Urinary bladder (tissue), 3 donors: ENCODE measurements at regions not wholly inside any gene's neighbourhood (a gene's known extent, or its start where the extent isn't known, plus 50 kb on each side); places are given as distances from the start of the nearest gene placed in this dataset.
"Not testable (repeated sequence)": the region's sequence is repeated elsewhere in the genome, so short reads cannot be mapped to it uniquely, and the experiment has no call there.

ENCODE experiments used
- DNase-seq: peaks from one replicate; pipeline ENCODE4 v3.0.0-alpha.2; 2015; ENCODE audit errors: extremely low spot score
- H3K27ac ChIP-seq: one replicate; pipeline ENCODE4 v1.5.1; 2013; ENCODE audit warnings: low read depth, mild to moderate bottlenecking, moderate library complexity
- H3K36me3 ChIP-seq: one replicate; pipeline ENCODE4 v1.6.1; 2013; ENCODE audit warnings: mild to moderate bottlenecking, moderate library complexity; ENCODE audit not compliant: insufficient read depth
- H3K4me1 ChIP-seq: one replicate; pipeline ENCODE4 v1.6.1; 2013; ENCODE audit warnings: mild to moderate bottlenecking, moderate library complexity; ENCODE audit not compliant: insufficient read depth
- H3K4me3 ChIP-seq: one replicate; pipeline ENCODE4 v1.5.1; 2013; ENCODE audit warnings: low read depth, low read length
- WGBS: extraction: QIAGEN DNeasy Blood & Tissue Kit; methylation state at CpG from one replicate; pipeline ENCODE4 v1.1.7; 2013; 5-methylcytosine and 5-hydroxymethylcytosine counted together
- donor health status: healthy with polysubstance abuse.
- donor health status: healthy.

GRCh38 chr3:55269096-55269495 is 218.0 kb downstream of the WNT5A start:
- WGBS, result 76% methylated on average over 4 of the region's 4 CpGs
- no peak overlapping the region for H3K4me3 ChIP-seq
- H3K36me3 ChIP-seq, result no peaks in the 10 kb centered on the region
- no peaks in the 10 kb centered on the region for H3K4me1 ChIP-seq
- no peak overlapping the region for H3K27ac ChIP-seq
- no peak for DNase-seq

- 81% methylated on average over 2 of the region's 2 CpGs for WGBS
- DNase-seq, result no peak
- no peak overlapping the region for H3K4me3 ChIP-seq
- H3K27ac ChIP-seq, result no peak overlapping the region
- H3K4me1 ChIP-seq, result no peaks in the 10 kb centered on the region
- H3K36me3 ChIP-seq, result no peaks in the 10 kb centered on the region
Measured at GRCh38 chr3:55267206-55267930, 219.7 kb downstream of the WNT5A start.

- no peaks in the 10 kb centered on the region for H3K36me3 ChIP-seq
- DNase-seq, result no peak
- H3K4me1 ChIP-seq, result no peaks in the 10 kb centered on the region
- WGBS, result 84% methylated on average over 3 of the region's 3 CpGs
- no peak overlapping the region for H3K4me3 ChIP-seq
- no peak overlapping the region for H3K27ac ChIP-seq
Measured at GRCh38 chr3:55264919-55265318, 222.2 kb downstream of the WNT5A start.

GRCh38 chr3:55252921-55253320 is 234.2 kb downstream of the WNT5A start:
- DNase-seq, result no peak
- Histone ChIP-seq H3K27ac (no peak overlapping the region), H3K4me1 (no peaks in the 10 kb centered on the region), H3K36me3 (no peaks in the 10 kb centered on the region), H3K4me3 (no peak overlapping the region)

GRCh38 chr3:55249156-55249555 is 237.9 kb downstream of the WNT5A start:
- not testable (repeated sequence) for H3K4me1 ChIP-seq, H3K36me3 ChIP-seq, H3K27ac ChIP-seq, DNase-seq, H3K4me3 ChIP-seq
- WGBS, result 87% methylated on average over 6 of the region's 6 CpGs

DNA sequence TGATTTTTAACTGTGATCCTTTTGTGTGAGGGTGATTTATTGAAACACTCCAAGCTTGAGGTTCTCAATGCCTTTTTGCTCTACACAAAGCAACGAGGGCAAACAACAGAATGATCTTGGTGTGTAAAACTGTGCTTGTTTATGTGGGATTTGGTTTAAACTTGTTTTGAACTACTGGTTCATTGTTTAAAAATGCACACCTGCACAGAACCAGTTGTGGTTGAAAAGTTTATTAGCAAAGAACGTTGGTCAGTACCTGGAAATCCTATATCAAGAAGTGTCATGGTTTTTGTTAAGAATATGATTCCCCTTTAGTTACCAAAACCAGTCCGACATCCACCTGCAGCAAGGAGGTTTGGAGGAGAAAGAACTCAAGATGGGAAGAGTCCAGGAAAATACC is 239.4 kb downstream of the WNT5A start:
- Histone ChIP-seq H3K4me3 (no peak overlapping the region), H3K36me3 (no peaks in the 10 kb centered on the region), H3K4me1 (no peaks in the 10 kb centered on the region), H3K27ac (no peak overlapping the region)
- DNase-seq, result no peak
- WGBS, result 50% methylated on average over 3 of the region's 3 CpGs

GRCh38 chr3:55246033-55246432 is 241.1 kb downstream of the WNT5A start:
- 31% methylated on average over 5 of the region's 5 CpGs for WGBS
- no peak overlapping the region for H3K27ac ChIP-seq
- peak overlapping the region; percentile 16 for H3K4me3 ChIP-seq
- no peak for DNase-seq
- H3K36me3 ChIP-seq, result no peaks in the 10 kb centered on the region
- no peaks in the 10 kb centered on the region for H3K4me1 ChIP-seq

DNA sequence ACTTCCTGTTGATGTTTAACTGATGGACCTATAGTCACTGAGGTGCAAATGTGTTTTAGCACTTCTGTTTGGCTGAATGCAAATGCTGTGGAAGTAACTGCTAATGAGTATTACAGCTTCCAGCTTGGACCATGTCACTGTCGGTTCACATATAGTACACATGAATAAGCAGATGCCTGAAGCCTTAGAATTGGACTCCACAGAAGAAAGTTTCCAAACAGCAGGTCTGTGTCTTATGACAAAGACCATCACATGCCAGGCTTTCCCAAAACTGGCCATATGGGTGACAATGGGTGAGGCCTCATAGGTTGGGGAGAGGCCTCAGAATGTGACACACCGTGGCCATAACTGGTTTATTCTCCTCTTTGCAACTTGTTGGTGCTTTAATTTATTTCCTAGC is 241.8 kb downstream of the WNT5A start:
- Histone ChIP-seq H3K4me3 (no peak overlapping the region), H3K4me1 (no peaks in the 10 kb centered on the region), H3K36me3 (no peaks in the 10 kb centered on the region), H3K27ac (no peak overlapping the region)
- 70% methylated on average over 2 of the region's 2 CpGs for WGBS
- DNase-seq, result no peak

DNA sequence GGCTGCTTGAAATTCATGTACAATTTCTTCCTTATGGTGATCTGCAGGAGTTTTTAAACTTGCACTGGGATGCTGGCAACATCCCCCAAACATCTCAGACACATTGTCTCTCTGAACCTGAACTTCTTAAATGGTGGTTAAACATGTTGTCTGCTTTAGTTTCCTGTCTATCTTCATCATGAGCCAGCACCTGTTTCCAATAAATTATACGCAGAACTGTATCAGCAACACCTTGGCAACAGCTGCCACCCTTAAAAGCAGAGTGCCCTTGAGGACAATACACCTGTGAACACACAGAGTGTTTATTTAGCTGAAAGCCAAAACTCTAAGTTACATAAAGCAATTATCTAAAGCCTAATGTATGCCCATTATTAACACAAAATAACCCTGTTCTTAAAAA is 242.9 kb downstream of the WNT5A start:
- H3K4me1 ChIP-seq, result no peaks in the 10 kb centered on the region
- WGBS, result 88% methylated on average over 1 of the region's 1 CpG
- no peak for DNase-seq
- no peak overlapping the region for H3K4me3 ChIP-seq
- no peak overlapping the region for H3K27ac ChIP-seq
- H3K36me3 ChIP-seq, result no peaks in the 10 kb centered on the region

DNA sequence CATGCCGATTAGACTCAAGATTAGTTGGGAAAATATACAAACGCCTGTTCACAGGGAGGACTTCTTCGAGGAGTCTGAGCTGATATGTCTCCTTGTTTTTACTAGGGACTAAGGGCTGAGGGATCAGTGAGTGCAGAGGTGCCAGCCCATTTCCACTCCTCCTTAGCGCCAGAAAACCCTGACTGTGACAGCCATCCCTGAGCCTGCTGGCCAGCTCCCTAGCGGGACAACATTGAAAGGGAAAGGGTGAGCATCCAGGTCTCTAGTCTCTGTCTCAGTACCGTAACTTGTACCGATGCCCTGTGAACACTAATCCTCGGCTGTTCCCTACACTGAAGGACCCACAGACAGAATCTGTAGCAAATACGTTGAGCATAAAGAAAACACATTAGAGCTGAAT is 243.4 kb downstream of the WNT5A start:
- WGBS, result 77% methylated on average over 9 of the region's 9 CpGs
- no peak overlapping the region for H3K27ac ChIP-seq
- DNase-seq, result no peak
- no peak overlapping the region for H3K4me3 ChIP-seq
- H3K36me3 ChIP-seq, result no peaks in the 10 kb centered on the region
- H3K4me1 ChIP-seq, result no peaks in the 10 kb centered on the region

- no peaks in the 10 kb centered on the region for H3K4me1 ChIP-seq
- 61% methylated on average over 4 of the region's 4 CpGs for WGBS
- no peak overlapping the region for H3K27ac ChIP-seq
- H3K4me3 ChIP-seq, result no peak overlapping the region
- H3K36me3 ChIP-seq, result no peaks in the 10 kb centered on the region
- no peak for DNase-seq
Measured at GRCh38 chr3:55242921-55243320, 244.2 kb downstream of the WNT5A start.

DNA sequence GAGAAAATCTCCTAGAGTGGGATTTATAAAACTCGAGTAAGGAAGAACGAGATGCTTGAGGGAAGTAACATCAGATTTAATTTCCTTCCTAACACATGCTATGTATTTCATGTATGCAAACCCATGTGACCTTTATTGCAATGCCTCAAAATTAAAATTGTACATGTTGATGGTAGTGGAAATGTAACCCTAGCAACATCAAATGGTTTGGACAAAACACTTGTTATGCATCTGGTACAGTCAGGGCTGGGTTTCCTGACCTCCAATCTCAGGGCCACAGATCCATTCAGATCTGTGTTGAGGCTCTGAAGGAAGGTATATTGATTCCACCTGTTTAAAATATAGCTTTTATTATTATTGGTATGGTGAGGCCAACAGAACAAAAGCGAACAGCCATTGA is 246.0 kb downstream of the WNT5A start:
- WGBS, result 88% methylated on average over 3 of the region's 3 CpGs
- no peak overlapping the region for H3K27ac ChIP-seq
- H3K36me3 ChIP-seq, result no peaks in the 10 kb centered on the region
- no peak for DNase-seq
- no peak overlapping the region for H3K4me3 ChIP-seq
- H3K4me1 ChIP-seq, result no peaks in the 10 kb centered on the region

GRCh38 chr3:55235416-55235815 is 251.7 kb downstream of the WNT5A start:
- DNase-seq, result no peak
- H3K27ac ChIP-seq, result no peak overlapping the region
- no peaks in the 10 kb centered on the region for H3K4me1 ChIP-seq
- no peaks in the 10 kb centered on the region for H3K36me3 ChIP-seq
- H3K4me3 ChIP-seq, result no peak overlapping the region

- WGBS, result 81% methylated on average over 5 of the region's 5 CpGs
- no peak for DNase-seq
- H3K27ac ChIP-seq, result no peak overlapping the region
- H3K4me3 ChIP-seq, result no peak overlapping the region
- no peaks in the 10 kb centered on the region for H3K4me1 ChIP-seq
- H3K36me3 ChIP-seq, result no peaks in the 10 kb centered on the region
Measured at GRCh38 chr3:55226696-55227095, 260.4 kb downstream of the WNT5A start.

- Histone ChIP-seq H3K4me3 (no peak overlapping the region), H3K36me3 (no peaks in the 10 kb centered on the region), H3K4me1 (no peaks in the 10 kb centered on the region), H3K27ac (no peak overlapping the region)
- no peak for DNase-seq
- WGBS, result 61% methylated on average over 1 of the region's 1 CpG
Measured at GRCh38 chr3:55218577-55218976, 268.5 kb downstream of the WNT5A start.
